HG03103 (cell line): ENCODE measurements at regions not wholly inside any gene's neighbourhood (a gene's known extent, or its start where the extent isn't known, plus 50 kb on each side); places are given as distances from the start of the nearest gene placed in this dataset.

Experiments used
- ATAC-seq: cut with Tn5 transposase; IDR thresholded peaks from one replicate; pipeline ENCODE4 v1.9.1; 2021; ENCODE audit warnings: low read depth; ENCODE audit not compliant: unreplicated experiment

GRCh38 chr13:74193391-74193790, 59.2 kb upstream of the KLF12 start:
- ATAC-seq = no peak

- no peak for ATAC-seq
These were observed 57.2 kb upstream of the KLF12 start for GRCh38 chr13:74191410-74191809.

DNA sequence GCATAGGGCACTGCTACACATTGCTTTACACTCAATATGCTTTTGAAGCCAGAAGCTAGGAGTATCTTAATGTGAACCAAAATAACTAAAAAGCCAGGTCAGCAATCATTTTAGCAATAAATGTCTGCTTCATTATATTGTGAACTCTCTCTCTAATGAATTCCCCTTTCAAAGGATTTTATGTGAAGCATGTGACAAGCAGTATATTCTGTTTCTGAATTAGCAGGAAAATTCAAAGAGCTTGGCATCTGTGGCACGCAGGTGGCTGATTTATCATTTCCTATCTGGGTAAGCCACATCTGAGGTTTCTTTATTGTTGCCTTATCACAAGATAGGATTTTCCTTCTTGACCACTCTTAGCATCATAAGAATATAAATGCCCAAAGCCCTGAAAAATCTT, 56.8 kb upstream of the KLF12 start:
- ATAC-seq = no peak

- no peak for ATAC-seq
These were observed 53.4 kb upstream of the KLF12 start for GRCh38 chr13:74187564-74187963.

DNA sequence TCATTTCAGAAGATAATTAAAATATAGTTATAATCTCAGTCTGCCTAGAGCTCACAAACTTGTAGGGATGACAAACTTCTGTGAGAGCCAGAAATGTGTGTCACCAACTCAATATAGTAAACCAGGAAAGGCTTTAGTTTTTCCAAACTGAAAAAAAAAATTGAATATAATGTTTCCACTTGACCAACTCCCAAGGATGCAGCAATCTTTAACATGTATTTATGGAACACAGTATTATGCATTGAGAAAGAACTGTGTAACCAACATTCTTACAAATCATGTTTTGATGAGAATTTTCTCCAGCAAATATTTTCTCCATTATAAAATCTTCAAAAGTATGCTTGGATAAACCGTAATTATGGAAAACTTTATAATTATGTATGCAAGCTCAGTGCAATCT, 50.1 kb upstream of the KLF12 start:
- no peak for ATAC-seq
